ENCODE measurements at regions not wholly inside any gene's neighbourhood (a gene's known extent, or its start where the extent isn't known, plus 50 kb on each side); places are given as distances from the start of the nearest gene placed in this dataset.
"Not testable (repeated sequence)": the region's sequence is repeated elsewhere in the genome, so short reads cannot be mapped to it uniquely, and the experiment has no call there.

DNA sequence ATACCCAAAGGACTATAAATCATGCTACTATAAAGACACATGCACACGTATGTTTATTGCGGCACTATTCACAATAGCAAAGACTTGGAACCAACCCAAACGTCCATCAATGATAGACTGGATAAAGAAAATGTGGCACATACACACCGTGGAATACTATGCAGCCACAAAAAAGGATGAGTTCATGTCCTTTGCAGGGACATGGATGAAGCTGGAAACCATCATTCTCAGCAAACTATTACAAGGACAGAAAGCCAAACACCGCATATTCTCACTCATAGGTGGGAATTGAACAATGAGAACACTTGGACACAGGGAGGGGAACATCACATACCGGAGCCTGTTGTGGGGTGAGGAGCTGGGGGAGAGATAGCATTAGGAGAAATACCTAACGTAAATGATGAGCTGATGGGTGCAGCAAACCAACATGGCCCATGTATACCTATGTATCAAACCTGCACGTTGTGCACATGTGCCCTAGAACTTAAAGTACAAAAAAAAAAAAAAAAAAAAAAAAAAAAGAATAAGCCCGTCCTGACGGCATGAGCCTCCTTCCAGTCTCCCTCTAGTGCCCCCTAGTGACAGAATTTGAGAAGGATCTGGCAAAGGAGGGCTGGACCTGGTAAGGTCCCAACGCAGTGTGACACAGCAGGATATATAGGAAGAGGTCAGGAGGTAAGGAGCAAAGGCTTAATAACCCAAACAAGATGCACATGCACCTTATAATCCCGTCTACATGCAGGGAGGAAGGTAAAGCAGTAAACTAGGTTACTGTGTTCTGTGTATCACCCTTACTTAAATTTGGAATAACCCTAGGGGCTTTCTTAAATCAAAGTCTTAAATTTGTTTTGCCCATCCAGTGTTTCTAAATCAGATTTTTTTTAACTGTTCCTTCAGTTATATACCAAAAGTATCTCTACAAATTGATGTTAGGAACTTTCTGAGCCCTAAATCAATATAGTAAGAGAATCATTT, 214.8 kb downstream of the UNC5CL start:
- BruUV-seq (replicated peaks); H3K27me3 ChIP-seq (ENCODE audit: control insufficient read depth in 2 of 2, insufficient read depth in 2 of 2, low read length in 2 of 2); H3K4me2 ChIP-seq (ENCODE audit: insufficient read depth, low read length); H2AFZ ChIP-seq (ENCODE audit: low read depth, low read length); H3K36me3 ChIP-seq (ENCODE audit: control insufficient read depth in 2 of 2, extremely low read depth in 1 of 2, insufficient read depth in 2 of 2, low read length in 2 of 2); dilution Hi-C loops (cut with MboI; ENCODE audit: extremely low pct_ligation_motif_present, low sequenced_read_pairs); H3K9ac ChIP-seq (replicated peaks; ENCODE audit: extremely low read depth, insufficient read depth, low read length); H3K9me1 ChIP-seq (replicated peaks; ENCODE audit: control insufficient read depth, extremely low read depth, insufficient read depth, low read length); H3K79me2 ChIP-seq (ENCODE audit: control insufficient read depth, insufficient read depth, low read length); POLR2A ChIA-PET; H3K4me1 ChIP-seq (ENCODE audit: control insufficient read depth, extremely low read depth, insufficient read depth, low read length); H3K4me3 ChIP-seq (replicated peaks in 1 of 3; ENCODE audit: insufficient read depth in 1 of 3, low read depth in 1 of 3, low read length in 3 of 3); H4K20me1 ChIP-seq (replicated peaks; ENCODE audit: control insufficient read depth, extremely low read depth, insufficient read depth, low read length); H3K27ac ChIP-seq (ENCODE audit: insufficient read depth, low read depth, low read length); FAIRE-seq; H3K9me3 ChIP-seq (replicated peaks; ENCODE audit: control insufficient read depth, insufficient read depth, low read length): not testable (repeated sequence)
- peak; percentile 49 to 57 for TF ChIP-seq CTCF (IDR thresholded peaks at IDR 0.05; ENCODE audit: extremely low read depth in 1 of 2, insufficient read depth in 1 of 2, low read depth in 1 of 2, low read length in 2 of 2)
- DNase-seq (ENCODE audit: low read depth, low spot score): peak; percentile 62
- intact Hi-C loops (cut with micrococcal nuclease): loop anchor here (10.0 kb wide), 1 partner anchor 499 kb away; no protein-coding TSS in a partner anchor
- CTCF ChIA-PET: interaction anchor here (1.1 to 1.2 kb wide), 2 partner anchors 111 to 133 kb away, joined by 3 read pairs; no protein-coding TSS in a partner anchor

DNA sequence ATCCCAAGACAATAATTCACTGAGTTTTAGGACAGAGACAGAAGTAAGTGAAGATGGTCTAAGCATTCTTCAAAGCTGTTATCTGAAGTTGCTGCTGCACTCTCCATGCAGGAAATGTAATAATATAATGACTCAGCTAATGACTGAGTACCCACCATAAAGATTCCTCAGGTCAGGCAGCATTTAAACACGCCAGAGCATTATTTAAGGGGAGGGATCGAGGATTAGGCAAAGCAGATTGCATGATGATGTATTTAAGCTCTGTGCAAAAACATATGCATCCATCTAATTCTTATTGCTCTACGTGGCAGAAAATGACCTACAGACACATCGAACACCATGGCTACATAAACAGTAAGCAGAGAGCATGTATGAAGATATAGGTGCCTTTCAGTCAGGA, 216.4 kb downstream of the UNC5CL start:
- Histone ChIP-seq H4K20me1 (replicated peaks; ENCODE audit: control insufficient read depth, extremely low read depth, insufficient read depth, low read length) (no peaks in the 10 kb centered on the region), H3K27me3 (ENCODE audit: control insufficient read depth in 2 of 2, insufficient read depth in 2 of 2, low read length in 2 of 2) (peaks cover 0 to 3% of the 10 kb centered on the region in 2 experiments), H3K27ac (ENCODE audit: insufficient read depth, low read depth, low read length) (no peak overlapping the region), H3K4me3 (replicated peaks in 1 of 3; ENCODE audit: insufficient read depth in 1 of 3, low read depth in 1 of 3, low read length in 3 of 3) (no peak overlapping the region), H3K9me3 (replicated peaks; ENCODE audit: control insufficient read depth, insufficient read depth, low read length) (no peaks in the 10 kb centered on the region), H3K4me2 (ENCODE audit: insufficient read depth, low read length) (no peak overlapping the region), H3K36me3 (ENCODE audit: control insufficient read depth in 2 of 2, extremely low read depth in 1 of 2, insufficient read depth in 2 of 2, low read length in 2 of 2) (no peaks in the 10 kb centered on the region), H3K9ac (replicated peaks; ENCODE audit: extremely low read depth, insufficient read depth, low read length) (no peak overlapping the region), H3K4me1 (ENCODE audit: control insufficient read depth, extremely low read depth, insufficient read depth, low read length) (no peaks in the 10 kb centered on the region), H3K9me1 (replicated peaks; ENCODE audit: control insufficient read depth, extremely low read depth, insufficient read depth, low read length) (no peaks in the 10 kb centered on the region), H2AFZ (ENCODE audit: low read depth, low read length) (no peak overlapping the region), H3K79me2 (ENCODE audit: control insufficient read depth, insufficient read depth, low read length) (no peaks in the 10 kb centered on the region)
- no TSS peak for BruUV-seq (replicated peaks)
- TF ChIP-seq FOS (IDR thresholded peaks at IDR 0.05; ENCODE audit: borderline replicate concordance, insufficient read depth, low read length) (peak; percentile 35), EZH2 (IDR thresholded peaks at IDR 0.05; ENCODE audit: borderline replicate concordance, low read depth, low read length, severe bottlenecking) (no peak)
- DNase-seq (ENCODE audit: low read depth, low spot score) (no peak), FAIRE-seq (no peak)
- dilution Hi-C loops (cut with MboI; ENCODE audit: extremely low pct_ligation_motif_present, low sequenced_read_pairs): no loop called here
- POLR2A ChIA-PET: no interaction called here
- CTCF ChIA-PET: interaction anchor here (0.9 to 1.8 kb wide), 5 partner anchors 9 to 205 kb away, joined by 3 to 4 read pairs (median 4); no protein-coding TSS in a partner anchor
- intact Hi-C loops (cut with micrococcal nuclease): loop anchor here (10.0 kb wide), 1 partner anchor 498 kb away; no protein-coding TSS in a partner anchor
